GM19324 (cell line): ENCODE measurements at regions not wholly inside any gene's neighbourhood (a gene's known extent, or its start where the extent isn't known, plus 50 kb on each side); places are given as distances from the start of the nearest gene placed in this dataset.

ENCODE experiments used
- ATAC-seq: cut with Tn5 transposase; IDR thresholded peaks from one replicate; pipeline ENCODE4 v1.9.1; 2021; ENCODE audit warnings: mild to moderate bottlenecking, moderate library complexity; ENCODE audit not compliant: unreplicated experiment, low FRiP score

DNA sequence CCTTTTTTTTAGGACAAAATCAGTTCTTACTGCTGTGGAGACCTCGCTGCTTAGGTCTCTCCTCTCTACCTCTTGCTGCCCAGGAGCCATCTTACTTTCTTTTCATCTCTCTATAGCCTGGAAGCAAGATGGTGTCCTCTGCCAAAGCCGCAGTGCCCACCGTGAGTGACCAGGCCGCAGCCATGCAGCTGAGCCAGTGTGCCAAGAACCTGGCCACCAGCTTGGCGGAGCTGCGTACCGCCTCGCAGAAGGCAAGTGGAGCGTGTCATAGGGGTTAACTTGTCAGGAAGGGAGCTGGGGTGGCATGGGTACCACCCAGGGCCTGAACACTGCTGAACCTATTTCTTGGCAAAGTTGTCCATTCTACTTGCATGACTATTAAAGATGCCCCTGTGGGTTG is 320.3 kb upstream of the TPM1 start:
- ATAC-seq, result no peak

DNA sequence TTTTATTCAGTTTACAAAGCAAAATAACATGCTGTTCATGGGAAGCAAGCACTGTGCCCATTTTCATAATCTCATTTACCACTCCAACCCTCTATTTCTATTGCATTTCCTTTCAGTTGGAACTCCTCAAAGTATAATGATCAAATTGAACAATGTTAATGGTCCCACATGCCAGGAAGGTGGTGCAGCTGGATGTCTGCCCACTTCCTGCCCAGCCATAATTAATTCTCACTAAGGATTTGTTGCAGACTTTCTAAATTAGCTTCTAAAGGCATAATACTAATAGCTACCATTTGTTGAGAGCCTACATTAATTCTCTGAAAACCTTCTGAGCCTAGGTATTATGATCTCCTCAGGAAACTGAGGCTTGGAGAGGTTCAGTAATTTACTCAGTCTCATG is 316.1 kb upstream of the TPM1 start:
- ATAC-seq, result no peak

DNA sequence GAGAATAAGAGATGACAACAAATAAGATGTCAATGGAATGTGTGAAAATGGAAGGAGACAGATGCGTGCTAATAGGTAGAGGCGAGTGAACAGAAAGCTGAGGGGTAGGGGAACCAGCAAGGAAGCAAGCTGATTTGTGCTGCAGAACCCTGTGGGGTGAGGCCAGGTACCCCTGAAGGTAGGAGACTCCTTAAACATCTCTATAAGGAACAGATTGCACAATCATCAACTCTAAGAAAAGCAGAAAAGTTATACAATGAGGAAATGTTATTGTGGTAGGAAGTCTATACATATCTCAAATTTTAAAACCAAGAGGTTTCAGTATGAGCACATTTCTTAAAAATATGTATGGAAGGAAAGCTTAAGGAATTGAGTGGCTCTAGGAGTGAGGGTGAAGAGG is 315.0 kb upstream of the TPM1 start:
- no peak for ATAC-seq

DNA sequence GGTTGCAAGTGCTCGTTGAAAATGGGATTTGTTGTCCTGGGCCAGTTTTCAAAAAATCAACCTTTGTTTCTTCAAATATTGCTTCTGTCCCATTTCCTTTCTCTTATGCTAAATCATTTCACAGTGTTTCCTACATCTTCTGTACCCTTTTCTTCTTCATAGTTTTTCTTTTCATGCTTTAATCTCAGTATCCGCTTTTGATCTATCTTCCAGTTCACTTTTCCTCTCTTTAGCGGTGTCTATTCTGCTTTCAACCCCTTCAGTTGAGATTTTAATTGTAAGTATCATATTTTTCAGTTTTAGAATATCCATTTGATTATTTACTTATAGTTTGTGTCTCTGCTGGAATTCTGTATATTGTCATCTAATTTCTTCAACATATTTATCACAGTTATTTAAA is 311.7 kb upstream of the TPM1 start:
- no peak for ATAC-seq

DNA sequence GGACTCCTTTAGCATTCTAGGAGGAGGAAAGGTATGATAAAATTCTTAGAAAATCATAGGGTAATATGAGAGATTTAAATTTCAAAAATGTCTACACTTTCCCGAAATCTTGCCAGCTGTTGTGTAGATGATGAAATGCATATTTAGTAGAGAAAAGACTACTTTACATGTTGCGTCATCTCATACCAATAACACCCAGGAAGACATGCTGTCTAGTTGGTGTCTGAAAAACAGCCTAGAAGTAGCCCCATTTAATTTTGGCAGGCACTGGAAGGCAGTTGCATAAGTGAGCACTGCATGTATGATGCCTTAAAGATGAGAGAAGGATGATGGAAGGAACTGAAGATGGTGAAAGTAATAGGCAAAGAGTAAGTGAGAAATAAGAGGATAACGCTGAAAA is 310.5 kb upstream of the TPM1 start:
- ATAC-seq, result no peak

DNA sequence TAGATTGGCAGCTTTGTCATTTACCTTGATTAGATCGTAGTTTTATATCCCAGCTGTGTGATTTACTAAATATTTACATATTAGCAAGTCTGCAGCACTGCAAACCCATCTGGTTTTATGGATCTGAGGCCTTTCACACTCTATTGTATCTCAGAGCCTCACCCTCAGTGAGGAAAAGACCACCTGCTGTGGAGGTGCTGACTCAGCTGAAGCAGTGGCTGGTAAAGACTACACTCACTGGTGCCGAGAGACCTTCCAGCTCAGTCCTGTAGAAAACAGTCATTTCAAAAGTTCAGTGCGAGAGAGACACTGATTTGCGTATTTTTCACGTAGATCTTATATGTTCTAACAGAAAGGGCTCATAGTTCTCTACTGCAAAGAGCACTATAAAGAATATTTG is 307.8 kb upstream of the TPM1 start:
- ATAC-seq, result no peak

DNA sequence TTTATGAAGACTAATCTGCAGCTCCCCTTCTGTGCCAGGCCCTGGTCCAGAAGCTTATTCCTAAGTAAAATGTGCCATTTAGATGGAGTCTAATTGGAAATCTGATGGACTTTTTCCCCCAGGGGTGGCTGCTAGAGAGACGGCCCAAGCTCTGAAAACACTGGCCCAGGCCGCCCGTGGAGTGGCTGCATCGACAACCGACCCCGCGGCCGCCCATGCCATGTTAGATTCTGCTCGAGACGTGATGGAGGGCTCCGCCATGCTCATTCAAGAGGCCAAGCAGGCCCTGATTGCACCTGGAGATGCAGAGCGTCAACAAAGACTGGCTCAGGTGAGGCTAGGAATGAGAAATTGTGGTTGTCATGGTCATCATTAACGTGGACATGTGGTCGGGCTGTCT is 305.8 kb upstream of the TPM1 start:
- ATAC-seq, result no peak

DNA sequence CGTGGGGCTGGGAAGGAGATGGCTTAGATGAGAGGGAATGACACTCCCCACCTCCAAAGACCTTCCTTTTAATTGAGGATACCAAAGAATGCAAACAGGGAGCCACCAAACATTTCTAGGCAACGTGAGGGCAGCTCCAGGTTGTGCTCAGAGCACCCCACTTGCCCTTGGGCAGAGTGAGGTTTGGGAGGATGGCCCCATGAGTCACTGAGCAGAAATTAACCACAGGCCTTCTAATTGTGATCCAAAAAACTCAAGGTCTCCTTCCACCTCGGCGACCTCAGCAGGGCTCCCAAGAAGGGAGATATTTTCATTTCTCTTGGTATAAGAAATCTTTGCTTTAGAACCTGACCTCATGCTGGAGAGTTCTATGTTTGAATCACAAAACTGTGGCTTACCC is 305.0 kb upstream of the TPM1 start:
- ATAC-seq, result no peak

DNA sequence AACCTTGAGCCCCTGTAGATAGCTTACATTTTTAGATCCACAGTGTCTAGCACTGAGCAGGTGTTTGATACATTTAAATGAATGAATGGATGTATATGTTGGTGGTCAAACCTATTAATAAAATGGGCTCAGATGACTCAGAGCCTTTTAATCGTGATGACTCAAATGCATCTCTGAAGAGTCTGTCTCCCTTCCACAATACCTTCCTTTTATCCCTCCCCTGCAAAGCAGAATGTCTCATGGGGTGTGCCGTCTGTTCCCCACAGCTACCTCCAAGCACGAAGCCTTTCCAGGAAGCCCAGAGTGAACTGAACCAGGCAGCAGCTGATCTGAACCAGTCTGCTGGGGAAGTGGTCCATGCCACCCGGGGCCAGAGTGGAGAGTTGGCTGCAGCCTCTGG is 303.5 kb upstream of the TPM1 start:
- no peak for ATAC-seq

DNA sequence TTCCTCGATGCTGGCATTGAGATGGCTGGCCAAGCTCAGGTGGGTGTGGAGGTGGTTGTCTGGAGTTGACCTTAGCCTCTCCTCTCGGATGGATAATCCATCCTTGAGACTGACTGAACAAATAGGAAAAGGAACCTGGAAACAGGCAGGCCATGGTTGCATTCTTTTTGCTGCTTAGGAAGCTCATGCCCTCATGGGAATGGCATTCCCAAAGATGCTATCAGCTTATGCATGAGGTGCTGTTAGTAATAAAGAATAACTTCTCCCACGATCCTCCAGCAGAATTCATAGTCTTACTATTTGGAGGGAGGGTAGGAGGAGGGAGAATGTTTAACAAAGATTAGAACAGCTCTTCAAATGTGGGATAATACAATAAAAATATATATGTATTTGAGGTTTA is 303.0 kb upstream of the TPM1 start:
- ATAC-seq, result no peak

DNA sequence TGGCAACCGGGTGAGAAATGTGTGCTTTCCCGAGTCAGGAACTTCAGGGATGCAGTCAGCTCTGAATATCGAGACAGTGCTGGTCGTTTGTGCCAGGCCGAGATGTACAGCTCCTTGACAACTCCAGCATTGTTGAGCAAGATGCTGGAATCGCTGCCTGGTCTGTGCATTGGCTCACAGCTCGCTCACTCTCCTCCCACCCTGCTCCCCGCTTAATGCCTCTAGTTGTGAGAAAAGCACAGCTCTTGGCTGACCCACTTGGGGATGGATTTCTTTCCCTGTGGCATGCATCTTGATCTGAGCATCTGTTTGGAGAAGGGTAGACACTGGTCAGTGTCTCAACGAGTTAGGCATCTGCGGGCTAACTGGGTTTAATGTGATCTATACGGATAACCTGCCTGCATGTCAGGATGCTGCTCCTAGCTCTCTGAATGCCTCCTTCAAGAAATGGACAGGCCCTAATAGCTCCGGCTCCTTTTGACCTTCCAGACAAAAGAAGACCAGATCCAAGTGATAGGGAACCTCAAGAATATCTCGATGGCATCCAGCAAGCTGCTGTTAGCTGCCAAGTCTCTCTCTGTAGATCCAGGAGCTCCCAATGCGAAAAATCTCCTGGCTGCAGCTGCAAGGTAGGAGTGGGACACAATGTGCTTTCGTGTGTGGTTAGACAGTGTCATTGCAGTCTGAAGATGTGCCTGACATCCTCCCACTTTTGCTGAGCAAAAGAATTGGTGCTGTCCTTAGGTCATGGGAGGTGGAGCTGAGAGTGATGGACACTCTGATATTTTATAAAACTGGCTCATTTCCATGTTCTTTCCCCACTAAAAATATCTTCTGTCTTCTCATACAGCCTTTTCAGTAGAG is 302.2 kb upstream of the TPM1 start:
- no peak for ATAC-seq

DNA sequence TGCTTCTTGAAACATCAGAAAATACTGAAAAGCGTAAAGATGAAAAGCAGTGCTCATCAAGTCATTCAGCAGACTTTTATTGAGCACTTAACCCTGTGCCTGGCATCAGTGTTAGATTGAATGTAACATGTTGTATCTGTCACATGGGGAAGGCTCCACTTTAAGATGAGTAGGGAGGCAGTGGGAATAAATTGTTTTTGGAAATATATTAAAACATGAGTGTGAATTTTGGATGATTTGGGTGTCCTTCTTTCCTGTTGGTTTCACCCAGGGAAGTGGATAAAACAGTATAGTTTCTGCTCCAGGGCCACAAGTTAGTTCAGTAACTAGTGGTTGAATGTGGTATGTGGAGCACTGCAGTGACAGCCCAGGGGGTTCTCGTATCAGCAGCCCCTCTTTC is 301.4 kb upstream of the TPM1 start:
- ATAC-seq, result no peak

DNA sequence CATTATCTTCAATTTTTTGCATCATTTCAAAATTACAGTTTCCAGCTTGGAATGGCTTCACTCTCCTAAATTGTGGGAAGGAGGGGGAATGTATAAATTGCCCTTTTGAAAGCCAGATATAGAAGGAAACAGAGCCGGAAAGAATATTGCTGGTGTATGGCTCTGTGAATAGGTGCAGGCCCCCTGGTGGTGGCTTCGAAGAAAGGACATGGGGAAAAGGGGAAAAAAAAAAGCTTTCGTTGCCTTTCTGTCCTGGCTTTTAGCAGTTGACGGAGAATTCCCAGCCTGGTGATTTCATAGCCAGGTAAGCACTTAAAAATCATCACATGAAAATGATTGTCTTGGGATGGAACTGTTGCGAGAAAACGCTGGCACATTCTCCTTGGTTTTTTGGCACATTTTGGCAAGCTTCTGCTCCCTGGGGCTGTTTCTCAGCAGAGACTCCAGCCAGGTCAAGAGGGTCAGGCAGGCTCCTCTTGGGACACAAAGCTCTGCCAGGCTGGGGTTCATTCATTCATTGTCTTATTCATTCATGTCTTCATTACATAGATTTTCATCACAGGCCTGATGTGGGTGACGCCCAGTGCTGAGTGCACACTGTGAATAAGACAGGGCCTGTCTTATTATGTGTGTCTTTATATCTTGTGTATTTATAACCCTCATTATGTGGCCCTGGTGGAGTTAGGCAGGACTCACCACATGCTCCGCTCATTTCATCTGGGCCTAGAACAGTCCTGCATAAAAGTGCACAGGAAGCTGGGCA is 300.0 kb upstream of the TPM1 start:
- ATAC-seq, result no peak

DNA sequence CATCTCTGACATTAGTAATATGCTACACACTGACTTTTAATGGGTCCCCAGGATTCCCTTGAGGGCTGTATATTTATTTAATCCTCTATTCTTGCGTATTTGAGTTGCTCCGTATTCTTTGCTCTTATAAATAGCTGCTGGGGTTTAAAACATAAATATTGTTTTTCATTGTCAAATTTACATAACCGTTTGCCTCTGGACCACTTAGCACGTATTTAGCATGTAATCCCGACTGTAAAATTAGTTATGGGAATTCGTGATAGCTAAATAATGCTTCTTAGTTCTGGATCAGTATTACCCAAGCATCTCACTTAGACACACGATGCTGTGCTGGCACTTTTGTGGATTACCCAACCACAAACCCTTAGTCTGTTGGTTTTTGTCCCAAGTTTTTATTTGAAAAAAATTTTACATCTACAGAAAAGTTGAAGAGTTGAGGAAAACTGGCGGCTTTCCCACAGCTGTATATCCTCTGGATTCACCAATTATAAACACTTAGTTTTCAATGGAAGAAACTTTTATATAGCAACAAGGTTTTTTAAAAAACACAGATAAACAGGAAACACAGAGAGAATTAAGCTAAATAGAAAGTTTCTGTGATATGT is 296.8 kb upstream of the TPM1 start:
- no peak for ATAC-seq

DNA sequence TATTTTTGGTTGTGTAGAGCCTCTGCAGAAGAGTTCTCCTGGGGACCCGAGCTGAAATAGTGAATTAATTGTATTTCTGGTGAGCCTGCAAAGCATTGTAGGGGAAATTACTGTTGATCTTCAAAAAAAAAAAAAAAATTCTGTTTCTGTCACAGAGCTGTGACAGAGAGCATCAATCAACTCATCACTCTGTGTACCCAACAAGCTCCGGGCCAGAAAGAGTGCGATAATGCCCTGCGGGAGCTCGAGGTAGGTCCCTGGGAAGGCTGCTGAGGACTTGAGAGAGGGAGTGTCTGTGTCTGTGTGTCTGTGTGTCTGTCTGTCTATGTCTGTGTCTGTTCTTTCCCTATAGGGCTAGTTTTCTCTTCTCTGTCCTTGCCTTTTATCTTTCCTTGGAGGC is 294.4 kb upstream of the TPM1 start:
- ATAC-seq, result no peak

DNA sequence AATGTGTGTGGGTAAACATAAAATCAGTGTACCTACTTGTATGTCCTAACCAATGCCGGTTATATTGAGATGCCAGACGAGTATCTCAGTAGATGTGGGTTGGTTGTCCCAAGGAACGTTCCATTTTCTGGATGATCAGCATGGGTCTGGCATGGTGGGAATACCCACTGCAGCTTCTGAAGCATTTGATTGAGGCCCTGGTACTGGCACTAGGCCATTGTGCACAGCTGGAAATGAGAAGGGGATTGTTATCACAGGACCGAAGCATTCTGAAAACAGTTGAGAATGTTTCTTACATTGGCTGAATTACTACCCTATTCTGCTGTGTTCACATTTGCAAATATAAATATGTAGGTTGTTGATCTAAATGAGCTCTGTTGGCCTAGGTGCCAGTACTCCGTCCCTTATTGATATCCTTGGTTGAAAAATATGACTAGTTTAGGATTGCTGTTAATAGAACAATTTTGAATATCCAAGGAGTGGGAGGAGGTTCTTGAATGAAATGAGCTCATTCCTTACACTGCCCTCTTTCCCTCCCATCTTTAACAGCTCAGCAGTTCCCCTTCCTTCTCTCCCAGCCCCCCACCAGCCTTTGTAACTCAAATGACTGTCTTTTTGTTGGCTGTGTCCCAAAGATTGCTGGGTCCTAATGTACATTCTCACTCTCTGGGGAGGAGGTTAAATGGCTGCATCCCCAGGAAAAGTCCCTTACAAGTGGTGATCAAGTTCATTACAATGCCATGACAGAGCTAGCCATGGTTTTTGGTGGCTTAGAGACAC is 293.3 kb upstream of the TPM1 start:
- ATAC-seq, result no peak

DNA sequence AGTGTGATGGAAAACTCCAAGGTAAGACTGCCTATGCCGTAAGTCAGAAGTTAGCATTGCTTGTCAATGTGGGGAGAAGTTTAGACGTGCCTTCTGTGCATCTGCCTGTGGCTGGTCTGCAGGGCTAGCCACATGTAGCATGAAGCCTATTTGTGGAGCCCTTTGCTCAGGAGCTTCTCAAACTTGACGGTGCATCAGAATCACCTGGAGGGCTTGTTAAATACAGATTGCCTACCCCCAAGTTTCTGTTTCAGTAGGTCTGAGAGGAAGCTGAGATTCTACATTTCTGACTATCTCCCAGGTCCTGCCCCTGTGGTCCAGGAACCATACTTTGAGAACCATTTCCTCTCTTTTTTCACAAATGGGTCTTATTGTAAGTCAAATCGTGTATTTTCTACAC is 292.1 kb upstream of the TPM1 start:
- ATAC-seq, result no peak

DNA sequence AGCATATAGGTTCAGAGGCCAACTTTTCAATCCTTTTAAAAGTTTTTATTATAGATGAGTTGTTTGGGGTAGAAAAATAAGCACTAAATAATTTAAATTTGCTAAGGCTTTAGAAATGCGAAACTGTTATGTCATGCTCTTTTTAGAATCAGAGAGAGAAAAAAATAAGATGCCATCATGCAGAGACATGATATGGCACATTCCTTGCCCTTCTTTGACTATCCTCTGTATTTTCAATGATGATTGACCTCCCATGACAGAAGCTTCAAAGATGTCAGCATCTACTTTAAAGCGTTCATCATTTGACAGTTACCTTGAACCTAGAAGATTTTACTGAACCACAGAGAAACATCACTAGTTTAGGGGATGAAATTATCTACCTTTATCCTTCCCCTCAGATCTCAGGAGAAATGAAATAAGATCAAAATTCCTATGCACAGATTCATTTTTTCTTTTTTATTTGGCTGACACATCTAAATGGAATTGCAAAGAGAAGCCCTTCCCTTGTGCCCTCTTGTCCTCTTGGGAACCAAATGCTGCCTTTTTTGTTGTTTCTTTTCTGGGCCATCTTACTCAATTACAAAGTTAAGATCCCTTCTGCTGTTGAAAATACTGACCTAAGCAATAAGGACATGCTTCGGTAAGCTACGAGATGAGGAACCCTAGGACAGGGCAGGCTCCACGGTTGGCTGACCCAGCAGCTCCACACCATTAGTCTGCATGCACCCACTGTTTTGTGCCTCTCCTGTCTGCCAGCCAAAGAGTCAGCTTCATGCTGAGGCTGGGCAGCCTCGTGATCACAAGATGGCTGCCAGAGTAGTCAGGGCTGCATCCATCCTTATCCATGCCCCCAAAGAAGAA is 289.7 kb upstream of the TPM1 start:
- no peak for ATAC-seq

DNA sequence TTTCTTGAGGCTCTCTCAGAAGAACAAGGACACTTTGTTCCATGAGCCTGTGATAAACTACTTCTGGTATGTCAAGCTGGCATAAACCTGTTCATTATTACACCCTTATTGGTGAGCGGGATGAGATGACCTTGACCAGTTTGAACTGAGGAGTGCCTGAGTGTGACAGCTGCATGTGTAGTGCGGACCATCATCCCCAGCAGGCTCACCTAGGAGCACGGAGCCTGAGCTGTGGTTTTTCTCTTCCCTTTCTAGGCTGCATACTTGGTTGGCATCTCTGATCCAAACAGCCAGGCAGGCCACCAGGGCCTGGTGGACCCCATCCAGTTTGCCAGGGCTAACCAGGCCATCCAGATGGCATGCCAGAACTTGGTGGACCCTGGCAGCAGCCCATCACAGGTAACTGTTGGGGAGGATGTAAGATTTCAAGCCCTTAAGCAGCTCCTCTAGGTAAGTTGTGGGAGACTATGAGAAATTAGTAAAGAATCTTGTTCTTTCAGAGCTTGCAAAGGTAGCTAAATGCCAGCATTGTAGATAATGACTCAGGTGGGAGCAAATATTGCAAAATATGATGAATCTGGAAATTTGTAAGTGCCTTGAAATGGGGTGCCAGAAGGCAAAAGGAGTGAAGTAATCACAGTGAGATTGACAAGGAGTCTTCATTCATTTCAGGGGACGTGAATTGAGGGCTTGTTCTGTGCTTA is 288.9 kb upstream of the TPM1 start:
- no peak for ATAC-seq
